Liver (tissue), 7 donors: ENCODE measurements at regions not wholly inside any gene's neighbourhood (a gene's known extent, or its start where the extent isn't known, plus 50 kb on each side); places are given as distances from the start of the nearest gene placed in this dataset.
A peak's percentile ranks its signal among the peaks of the same experiment; 100 is the strongest.

Source experiments
- DNase-seq: peaks from one replicate; pipeline ENCODE4 v3.0.0-alpha.2; 2017; ENCODE audit warnings: low spot score
- H3K27ac ChIP-seq, 2 donors: one replicate each; pipeline ENCODE4 v1.7.0; 2013; ENCODE audit warnings: inconsistent platforms in 2 of 2, low read length in 2 of 2, control low read depth in 1 of 2, low read depth in 1 of 2, mild to moderate bottlenecking in 1 of 2
- H3K27me3 ChIP-seq, 4 donors: one replicate each; pipeline versions ENCODE4 v1.6.1 to v1.7.0; 2013; ENCODE audit warnings: low read length in 3 of 4, inconsistent platforms in 1 of 4, mild to moderate bottlenecking in 1 of 4, moderate library complexity in 1 of 4; ENCODE audit not compliant: control insufficient read depth in 4 of 4, insufficient read depth in 4 of 4
- H3K36me3 ChIP-seq, 4 donors: one replicate each; pipeline versions ENCODE4 v1.6.1 to v1.7.0; 2013; ENCODE audit warnings: low read length in 3 of 4, mild to moderate bottlenecking in 3 of 4, low read depth in 1 of 4, moderate library complexity in 1 of 4; ENCODE audit not compliant: control insufficient read depth in 4 of 4, insufficient read depth in 3 of 4
- H3K4me1 ChIP-seq, 4 donors: one replicate each; pipeline versions ENCODE4 v1.6.1 to v1.7.0; 2013; ENCODE audit warnings: low read length in 3 of 4, mild to moderate bottlenecking in 3 of 4, moderate library complexity in 1 of 4; ENCODE audit not compliant: control insufficient read depth in 4 of 4, insufficient read depth in 4 of 4
- H3K4me3 ChIP-seq, 3 donors: one replicate each; pipeline versions ENCODE4 v1.6.1 to v1.7.0; 2013; ENCODE audit warnings: low read length in 3 of 3, control low read depth in 1 of 3, low read depth in 1 of 3, mild to moderate bottlenecking in 1 of 3
- H3K9ac ChIP-seq, 2 donors: one replicate each; pipeline ENCODE4 v1.7.0; 2013; ENCODE audit warnings: low read length in 2 of 2, mild to moderate bottlenecking in 2 of 2, moderate library complexity in 2 of 2, control low read depth in 1 of 2, low read depth in 1 of 2
- H3K9me3 ChIP-seq, 4 donors: one replicate each; pipeline versions ENCODE4 v1.6.1 to v1.7.0; 2013; ENCODE audit warnings: low read length in 3 of 4; ENCODE audit not compliant: control insufficient read depth in 4 of 4
- ATF3 ChIP-seq: IDR thresholded peaks from 2 replicates; pipeline ENCODE4 v1.6.1; 2016; ENCODE audit warnings: antibody characterized with exemption
- HNF4A ChIP-seq, 2 donors: conservative IDR thresholded peaks; 2 replicates each; pipeline ENCODE4 v1.6.1; 2016; ENCODE audit warnings: antibody characterized with exemption in 2 of 2, mild to moderate bottlenecking in 2 of 2
- HNF4G ChIP-seq: IDR thresholded peaks from 2 replicates; pipeline ENCODE4 v1.6.1; 2016; ENCODE audit warnings: antibody characterized with exemption
- JUND ChIP-seq, 2 donors: IDR thresholded peaks; 2 replicates each; pipeline ENCODE4 v1.6.1; 2016; ENCODE audit warnings: antibody characterized with exemption in 2 of 2
- NR2F2 ChIP-seq: IDR thresholded peaks from 2 replicates; pipeline ENCODE4 v1.6.1; 2016; ENCODE audit warnings: antibody characterized with exemption
- RAD21 ChIP-seq, 2 donors: IDR thresholded peaks; 2 replicates each; pipeline ENCODE4 v1.6.1; 2016; ENCODE audit warnings: antibody characterized with exemption in 2 of 2, mild to moderate bottlenecking in 2 of 2
- REST ChIP-seq: IDR thresholded peaks from 2 replicates; pipeline ENCODE4 v1.6.1; 2016; ENCODE audit warnings: antibody characterized with exemption, mild to moderate bottlenecking
- RXRA ChIP-seq, 2 donors: IDR thresholded peaks; 2 replicates each; pipeline ENCODE4 v1.6.1; 2017 to 2018; ENCODE audit warnings: antibody characterized with exemption in 2 of 2, mild to moderate bottlenecking in 1 of 2
- TAF1 ChIP-seq: conservative IDR thresholded peaks from 2 replicates; pipeline ENCODE4 v1.6.1; 2016; ENCODE audit warnings: antibody characterized with exemption, mild to moderate bottlenecking
- YY1 ChIP-seq: IDR thresholded peaks from 2 replicates; pipeline ENCODE4 v1.6.1; 2016; ENCODE audit warnings: antibody characterized with exemption, mild to moderate bottlenecking
- WGBS: extraction: QIAGEN DNeasy Blood & Tissue Kit; methylation state at CpG from one replicate; pipeline ENCODE4 v1.1.7; 2013; 5-methylcytosine and 5-hydroxymethylcytosine counted together
- donor health status: healthy.
- donor health status: healthy.
- donor health status: healthy.
- donor health status: healthy.

GRCh38 chr2:122236152-122236874 is 480.9 kb downstream of the TSN start:
- WGBS, result 66% methylated on average over 7 of the region's 7 CpGs
- H3K27me3 ChIP-seq, result peaks cover 0 to 10% (median 0%) of the 10 kb centered on the region in 4 donors
- no peaks in the 10 kb centered on the region for H3K36me3 ChIP-seq
- H3K9ac ChIP-seq, result no peak overlapping the region
- H3K27ac ChIP-seq, result no peak overlapping the region
- no peaks in the 10 kb centered on the region for H3K4me1 ChIP-seq
- no peak for DNase-seq
- no peaks in the 10 kb centered on the region for H3K9me3 ChIP-seq
- no peak overlapping the region for H3K4me3 ChIP-seq
- TF ChIP-seq JUND (IDR thresholded peaks at IDR 0.05) (peak in 1 of 2 donors; percentile 19), YY1 (no peak), RXRA (IDR thresholded peaks at IDR 0.05) (peak in 1 of 2 donors; percentile 43), ATF3 (peak; percentile 19), HNF4A (conservative IDR thresholded peaks at IDR 0.05) (peak in 1 of 2 donors; percentile 27), TAF1 (no peak)

GRCh38 chr2:122236925-122237324 is 481.5 kb downstream of the TSN start:
- H3K4me3 ChIP-seq, result no peak overlapping the region
- TF ChIP-seq ATF3 (peak; percentile 0), REST (no peak)
- H3K9ac ChIP-seq, result no peak overlapping the region
- H3K9me3 ChIP-seq, result no peaks in the 10 kb centered on the region
- no peaks in the 10 kb centered on the region for H3K4me1 ChIP-seq
- DNase-seq, result no peak
- H3K27me3 ChIP-seq, result peaks cover 0 to 10% (median 0%) of the 10 kb centered on the region in 4 donors
- no peaks in the 10 kb centered on the region for H3K36me3 ChIP-seq
- 41% methylated on average over 2 of the region's 2 CpGs for WGBS
- no peak overlapping the region for H3K27ac ChIP-seq

- DNase-seq, result no peak
- Histone ChIP-seq H3K36me3 (no peaks in the 10 kb centered on the region), H3K9ac (no peak overlapping the region), H3K4me3 (no peak overlapping the region), H3K27ac (no peak overlapping the region), H3K27me3 (peaks cover 0 to 10% (median 0%) of the 10 kb centered on the region in 4 donors), H3K9me3 (no peaks in the 10 kb centered on the region), H3K4me1 (no peaks in the 10 kb centered on the region)
- no peak for TF ChIP-seq HNF4G
- no peak for TF ChIP-seq TAF1
- no peak for TF ChIP-seq ATF3
- TF ChIP-seq NR2F2, result no peak
- TF ChIP-seq REST, result no peak
- TF ChIP-seq RAD21 (IDR thresholded peaks at IDR 0.05), result no peak
- WGBS, result 51% methylated on average over 3 of the region's 3 CpGs
These were observed 482.0 kb downstream of the TSN start for GRCh38 chr2:122237450-122237849.
